ENCODE measurements at regions not wholly inside any gene's neighbourhood (a gene's known extent, or its start where the extent isn't known, plus 50 kb on each side); places are given as distances from the start of the nearest gene placed in this dataset.

- TF ChIP-seq, protein P1, sequence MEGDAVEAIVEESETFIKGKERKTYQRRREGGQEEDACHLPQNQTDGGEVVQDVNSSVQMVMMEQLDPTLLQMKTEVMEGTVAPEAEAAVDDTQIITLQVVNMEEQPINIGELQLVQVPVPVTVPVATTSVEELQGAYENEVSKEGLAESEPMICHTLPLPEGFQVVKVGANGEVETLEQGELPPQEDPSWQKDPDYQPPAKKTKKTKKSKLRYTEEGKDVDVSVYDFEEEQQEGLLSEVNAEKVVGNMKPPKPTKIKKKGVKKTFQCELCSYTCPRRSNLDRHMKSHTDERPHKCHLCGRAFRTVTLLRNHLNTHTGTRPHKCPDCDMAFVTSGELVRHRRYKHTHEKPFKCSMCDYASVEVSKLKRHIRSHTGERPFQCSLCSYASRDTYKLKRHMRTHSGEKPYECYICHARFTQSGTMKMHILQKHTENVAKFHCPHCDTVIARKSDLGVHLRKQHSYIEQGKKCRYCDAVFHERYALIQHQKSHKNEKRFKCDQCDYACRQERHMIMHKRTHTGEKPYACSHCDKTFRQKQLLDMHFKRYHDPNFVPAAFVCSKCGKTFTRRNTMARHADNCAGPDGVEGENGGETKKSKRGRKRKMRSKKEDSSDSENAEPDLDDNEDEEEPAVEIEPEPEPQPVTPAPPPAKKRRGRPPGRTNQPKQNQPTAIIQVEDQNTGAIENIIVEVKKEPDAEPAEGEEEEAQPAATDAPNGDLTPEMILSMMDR (IDR thresholded peaks at IDR 0.05): no peak
- no peak for TF ChIP-seq POLR2A (IDR thresholded peaks at IDR 0.05)
Observed at GRCh38 chr18:28771849-28772248, 594.9 kb upstream of the CDH2 start.

Data from body of pancreas (tissue), 4 donors.